H9 (cell line): ENCODE measurements at regions not wholly inside any gene's neighbourhood (a gene's known extent, or its start where the extent isn't known, plus 50 kb on each side); places are given as distances from the start of the nearest gene placed in this dataset.

Source experiments
- DNase-seq: peaks from one replicate; pipeline ENCODE4 v3.0.0-alpha.2; 2017
- H2AFZ ChIP-seq: one replicate; pipeline ENCODE4 v1.6.1; 2013; ENCODE audit warnings: mild to moderate bottlenecking, low read length, control low read depth, moderate library complexity
- H2AK5ac ChIP-seq: 2 replicates; pipeline ENCODE4 v1.6.1; 2013; ENCODE audit warnings: low read length, control low read depth, mixed read lengths; ENCODE audit not compliant: insufficient read length
- H2BK120ac ChIP-seq: one replicate; pipeline ENCODE4 v1.6.1; 2013; ENCODE audit warnings: low read depth, mild to moderate bottlenecking, low read length, control low read depth, inconsistent platforms; ENCODE audit not compliant: poor library complexity, severe bottlenecking
- H2BK12ac ChIP-seq: 2 replicates; pipeline ENCODE4 v1.6.1; 2013; ENCODE audit warnings: low read length, control low read depth, mixed read lengths, low read depth; ENCODE audit not compliant: insufficient read length
- H2BK15ac ChIP-seq: 2 replicates; pipeline ENCODE4 v1.6.1; 2013; ENCODE audit warnings: low read depth, low read length, control low read depth
- H2BK20ac ChIP-seq: one replicate; pipeline ENCODE4 v1.6.1; 2013; ENCODE audit warnings: low read depth, mild to moderate bottlenecking, low read length, control low read depth, inconsistent platforms; ENCODE audit not compliant: poor library complexity, severe bottlenecking
- H2BK5ac ChIP-seq: 2 replicates; pipeline ENCODE4 v1.6.1; 2013; ENCODE audit warnings: low read length, control low read depth, mixed read lengths; ENCODE audit not compliant: insufficient read length
- H3K14ac ChIP-seq: 2 replicates; pipeline ENCODE4 v1.6.1; 2013; ENCODE audit warnings: low read length, control low read depth; ENCODE audit not compliant: insufficient read depth
- H3K18ac ChIP-seq: 2 replicates; pipeline ENCODE4 v1.6.1; 2013; ENCODE audit warnings: low read depth, mild to moderate bottlenecking, mixed read lengths, low read length, control low read depth; ENCODE audit not compliant: insufficient read length
- H3K23ac ChIP-seq: 2 replicates; pipeline ENCODE4 v1.6.1; 2013; ENCODE audit warnings: low read length, control low read depth, mixed read lengths, low read depth; ENCODE audit not compliant: insufficient read length
- H3K23me2 ChIP-seq: 2 replicates; pipeline ENCODE4 v1.6.1; 2013; ENCODE audit warnings: low read depth, mild to moderate bottlenecking, mixed read lengths, low read length, control low read depth; ENCODE audit not compliant: insufficient read length, poor library complexity, severe bottlenecking
- H3K27ac ChIP-seq: 2 replicates; pipeline ENCODE4 v1.5.1; 2013; ENCODE audit warnings: low read length, control low read depth, mixed read lengths, low read depth; ENCODE audit not compliant: insufficient read length
- H3K27me3 ChIP-seq: 2 replicates; pipeline ENCODE4 v1.6.1; 2013; ENCODE audit warnings: low read length, control low read depth, inconsistent platforms; ENCODE audit not compliant: insufficient read depth
- H3K4ac ChIP-seq: 2 replicates; pipeline ENCODE4 v1.6.1; 2013; ENCODE audit warnings: low read depth, mild to moderate bottlenecking, control low read depth, inconsistent platforms, low read length, moderate library complexity
- H3K4me1 ChIP-seq: 2 replicates; pipeline ENCODE4 v1.6.1; 2013; ENCODE audit warnings: low read length, control low read depth, inconsistent platforms; ENCODE audit not compliant: insufficient read depth
- H3K4me2 ChIP-seq: 2 replicates; pipeline ENCODE4 v1.6.1; 2013; ENCODE audit warnings: low read length, control low read depth, mixed read lengths; ENCODE audit not compliant: insufficient read length, insufficient read depth
- H3K56ac ChIP-seq: 2 replicates; pipeline ENCODE4 v1.6.1; 2013; ENCODE audit warnings: low read depth, mild to moderate bottlenecking, mixed read lengths, low read length, control low read depth; ENCODE audit not compliant: insufficient read length
- H3K79me1 ChIP-seq: 2 replicates; pipeline ENCODE4 v1.6.1; 2013; ENCODE audit warnings: low read depth, mild to moderate bottlenecking, moderate library complexity, low read length, control low read depth, inconsistent platforms; ENCODE audit not compliant: insufficient read depth, poor library complexity, severe bottlenecking
- H3K79me2 ChIP-seq: 2 replicates; pipeline ENCODE4 v1.6.1; 2013; ENCODE audit warnings: low read length, control low read depth, inconsistent platforms; ENCODE audit not compliant: insufficient read depth
- H3K9ac ChIP-seq: 2 replicates; pipeline ENCODE4 v1.6.1; 2013; ENCODE audit warnings: low read length, control low read depth, mixed read lengths; ENCODE audit not compliant: insufficient read length; ENCODE audit errors: extremely low read depth
- H3K9me3 ChIP-seq: one replicate; pipeline ENCODE4 v1.6.1; 2013; ENCODE audit warnings: low read depth, low read length, inconsistent platforms; ENCODE audit not compliant: control insufficient read depth
- H3T11ph ChIP-seq: one replicate; pipeline ENCODE4 v1.6.1; 2013; ENCODE audit warnings: mild to moderate bottlenecking, low read length, control low read depth, inconsistent platforms
- H4K20me1 ChIP-seq: one replicate; pipeline ENCODE4 v1.6.1; 2013; ENCODE audit not compliant: control insufficient read depth, insufficient read length, insufficient read depth
- H4K5ac ChIP-seq: 2 replicates; pipeline ENCODE4 v1.6.1; 2013; ENCODE audit warnings: low read depth, mild to moderate bottlenecking, mixed read lengths, low read length, control low read depth; ENCODE audit not compliant: insufficient read length
- H4K8ac ChIP-seq: replicated peaks from 2 replicates; pipeline ENCODE4 v1.6.1; 2013; ENCODE audit warnings: low read length, control low read depth, mixed read lengths, low read depth; ENCODE audit not compliant: insufficient read length
- H4K91ac ChIP-seq: 2 replicates; pipeline ENCODE4 v1.6.1; 2013; ENCODE audit warnings: low read depth, mild to moderate bottlenecking, moderate library complexity, mixed read lengths, low read length, control low read depth; ENCODE audit not compliant: insufficient read length
- H3K27ac Mint-ChIP-seq, 3 experiments: 2 replicates in 2 of 3; 3 replicates in 1 of 3; pipeline ENCODE4 v1.8.0; 2020 to 2021; ENCODE audit warnings: mixed read lengths in 3 of 3, mild to moderate bottlenecking in 1 of 3, moderate library complexity in 1 of 3
- H3K27me3 Mint-ChIP-seq: 2 replicates; pipeline ENCODE4 v1.8.0; 2021; ENCODE audit warnings: low read depth, mild to moderate bottlenecking, moderate library complexity, mixed read lengths
- H3K36me3 Mint-ChIP-seq, 3 experiments: 2 replicates in 2 of 3; 3 replicates in 1 of 3; pipeline ENCODE4 v1.8.0; 2020 to 2021; ENCODE audit warnings: low read depth in 3 of 3, mixed read lengths in 3 of 3; ENCODE audit not compliant: insufficient read depth in 1 of 3
- H3K4me1 Mint-ChIP-seq, 2 experiments: 2 replicates each; pipeline ENCODE4 v1.8.0; 2020; ENCODE audit warnings: mixed read lengths in 2 of 2
- H3K4me3 Mint-ChIP-seq, 2 experiments: 2 replicates in 1 of 2; 3 replicates in 1 of 2; pipeline ENCODE4 v1.8.0; 2020 to 2021; ENCODE audit warnings: mild to moderate bottlenecking in 2 of 2, mixed read lengths in 2 of 2, moderate library complexity in 1 of 2
- H3K9me3 Mint-ChIP-seq, 2 experiments: 2 replicates in 1 of 2; 3 replicates in 1 of 2; pipeline ENCODE4 v1.8.0; 2020; ENCODE audit warnings: mild to moderate bottlenecking in 2 of 2, mixed read lengths in 2 of 2, moderate library complexity in 1 of 2
- CTCF ChIP-seq: fragments of 200-600 bp; sonication (generic); conservative IDR thresholded peaks from 3 replicates; pipeline ENCODE4 v1.8.0; 2021; ENCODE audit warnings: antibody characterized with exemption, mild to moderate bottlenecking
- WGBS: extraction: QIAGEN DNeasy Blood & Tissue Kit; methylation state at CpG from one replicate; pipeline ENCODE4 v1.1.7; 2013; ENCODE audit warnings: missing lambda C conversion rate, low lambda C conversion rate, mixed read lengths; ENCODE audit not compliant: insufficient read length; ENCODE audit errors: extremely low coverage; 5-methylcytosine and 5-hydroxymethylcytosine counted together

GRCh38 chr10:35822316-35822715 lies 180.2 kb upstream of the FZD8 start:
- no peaks in the 10 kb centered on the region for H3K27me3 ChIP-seq
- no peak overlapping the region for H4K5ac ChIP-seq
- no peaks in the 10 kb centered on the region for H4K20me1 ChIP-seq
- H2BK15ac ChIP-seq, result no peak overlapping the region
- DNase-seq, result peak; percentile 84
- H2BK12ac ChIP-seq, result no peak overlapping the region
- H3K9me3 Mint-ChIP-seq, result no peaks in the 10 kb centered on the region
- H3K27ac ChIP-seq, result no peak overlapping the region
- no peak overlapping the region for H2BK20ac ChIP-seq
- H3K36me3 Mint-ChIP-seq, result no peaks in the 10 kb centered on the region
- no peak overlapping the region for H3K18ac ChIP-seq
- H3K27me3 Mint-ChIP-seq, result peaks cover 3% of the 10 kb centered on the region
- no peak overlapping the region for H2BK120ac ChIP-seq
- no peak overlapping the region for H3K4me2 ChIP-seq
- H3K79me1 ChIP-seq, result no peaks in the 10 kb centered on the region
- no peak overlapping the region for H3K14ac ChIP-seq
- no peak overlapping the region for H2BK5ac ChIP-seq
- no peaks in the 10 kb centered on the region for H3K9me3 ChIP-seq
- no peak overlapping the region for H3K9ac ChIP-seq
- peak; percentile 61; the same call in 2 of the 3 replicates for TF ChIP-seq CTCF
- H2AK5ac ChIP-seq, result no peak overlapping the region
- peaks cover 13 to 15% of the 10 kb centered on the region in 2 experiments for H3K4me1 Mint-ChIP-seq
- H3K23me2 ChIP-seq, result no peaks in the 10 kb centered on the region
- no peak overlapping the region for H3K4me3 Mint-ChIP-seq
- H3K27ac Mint-ChIP-seq, result no peak overlapping the region
- no peak overlapping the region for H4K8ac ChIP-seq
- H3K23ac ChIP-seq, result no peak overlapping the region
- H3K4me1 ChIP-seq, result no peaks in the 10 kb centered on the region
- no peak overlapping the region for H4K91ac ChIP-seq
- no peak overlapping the region for H3T11ph ChIP-seq
- H3K79me2 ChIP-seq, result no peaks in the 10 kb centered on the region
- H2AFZ ChIP-seq, result no peak overlapping the region
- no peak overlapping the region for H3K4ac ChIP-seq
- no CpG with 5 or more reads among the region's 9 CpGs for WGBS
- H3K56ac ChIP-seq, result no peak overlapping the region
